ENCODE measurements at regions not wholly inside any gene's neighbourhood (a gene's known extent, or its start where the extent isn't known, plus 50 kb on each side); places are given as distances from the start of the nearest gene placed in this dataset.

DNA sequence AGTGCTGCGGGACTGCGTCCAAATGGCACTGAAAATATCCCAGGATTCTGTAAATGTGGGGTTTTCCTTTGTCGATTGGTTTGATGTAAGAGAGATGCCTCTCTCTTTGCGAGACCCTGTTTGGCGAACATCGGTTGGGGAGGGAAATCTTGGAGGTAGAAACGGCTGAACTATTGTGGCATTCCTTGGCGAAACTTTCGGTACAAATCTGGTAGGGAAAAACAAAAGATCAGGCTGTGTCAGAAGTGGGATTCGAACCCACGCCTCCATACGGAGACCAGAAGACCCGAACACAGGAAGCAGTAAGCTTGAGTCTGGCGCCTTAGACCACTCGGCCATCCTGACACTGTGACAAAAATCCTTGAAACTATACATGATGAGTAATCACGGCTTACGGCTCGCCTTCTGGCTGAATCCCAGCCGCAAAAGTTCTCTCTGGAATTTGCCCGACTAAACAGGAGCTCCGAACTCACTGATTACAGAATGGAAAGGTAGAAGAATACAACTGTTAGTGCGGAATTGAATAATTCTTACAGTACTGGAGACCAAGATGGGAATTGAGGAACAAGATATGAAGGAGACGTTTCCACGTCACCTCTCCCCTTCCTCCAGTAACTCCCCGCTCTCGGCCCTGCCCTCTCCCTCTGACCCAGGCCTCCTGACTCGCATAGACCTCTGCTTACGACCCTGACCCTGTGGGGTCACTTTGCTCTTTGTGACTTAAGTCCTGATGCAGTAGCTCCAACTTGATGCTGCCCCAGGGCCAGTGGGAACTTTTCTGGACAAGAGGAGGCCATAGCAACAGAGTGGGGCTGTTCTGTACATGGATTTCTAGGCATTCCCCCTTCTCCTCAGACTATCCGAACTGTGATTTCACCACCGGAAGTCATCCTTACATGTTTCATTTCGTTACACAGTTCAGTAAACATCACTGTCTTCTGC lies 132.8 kb upstream of the ZNF184 start:
- no peak for DNase-seq (ENCODE audit: low read depth)
- TF ChIP-seq MAX (IDR thresholded peaks at IDR 0.05; ENCODE audit: low read depth, low read length) = no peak
- no peak for TF ChIP-seq POLR2A (IDR thresholded peaks at IDR 0.05; ENCODE audit: extremely low read depth, insufficient read length)
- TF ChIP-seq MYC (IDR thresholded peaks at IDR 0.05; ENCODE audit: low read depth, low read length) = no peak
- TF ChIP-seq, protein P1, sequence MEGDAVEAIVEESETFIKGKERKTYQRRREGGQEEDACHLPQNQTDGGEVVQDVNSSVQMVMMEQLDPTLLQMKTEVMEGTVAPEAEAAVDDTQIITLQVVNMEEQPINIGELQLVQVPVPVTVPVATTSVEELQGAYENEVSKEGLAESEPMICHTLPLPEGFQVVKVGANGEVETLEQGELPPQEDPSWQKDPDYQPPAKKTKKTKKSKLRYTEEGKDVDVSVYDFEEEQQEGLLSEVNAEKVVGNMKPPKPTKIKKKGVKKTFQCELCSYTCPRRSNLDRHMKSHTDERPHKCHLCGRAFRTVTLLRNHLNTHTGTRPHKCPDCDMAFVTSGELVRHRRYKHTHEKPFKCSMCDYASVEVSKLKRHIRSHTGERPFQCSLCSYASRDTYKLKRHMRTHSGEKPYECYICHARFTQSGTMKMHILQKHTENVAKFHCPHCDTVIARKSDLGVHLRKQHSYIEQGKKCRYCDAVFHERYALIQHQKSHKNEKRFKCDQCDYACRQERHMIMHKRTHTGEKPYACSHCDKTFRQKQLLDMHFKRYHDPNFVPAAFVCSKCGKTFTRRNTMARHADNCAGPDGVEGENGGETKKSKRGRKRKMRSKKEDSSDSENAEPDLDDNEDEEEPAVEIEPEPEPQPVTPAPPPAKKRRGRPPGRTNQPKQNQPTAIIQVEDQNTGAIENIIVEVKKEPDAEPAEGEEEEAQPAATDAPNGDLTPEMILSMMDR (IDR thresholded peaks at IDR 0.05; ENCODE audit: low read depth, low read length) = no peak
- H3K4me3 ChIP-seq (ENCODE audit: low read depth, low read length) = no peak overlapping the region

DNA sequence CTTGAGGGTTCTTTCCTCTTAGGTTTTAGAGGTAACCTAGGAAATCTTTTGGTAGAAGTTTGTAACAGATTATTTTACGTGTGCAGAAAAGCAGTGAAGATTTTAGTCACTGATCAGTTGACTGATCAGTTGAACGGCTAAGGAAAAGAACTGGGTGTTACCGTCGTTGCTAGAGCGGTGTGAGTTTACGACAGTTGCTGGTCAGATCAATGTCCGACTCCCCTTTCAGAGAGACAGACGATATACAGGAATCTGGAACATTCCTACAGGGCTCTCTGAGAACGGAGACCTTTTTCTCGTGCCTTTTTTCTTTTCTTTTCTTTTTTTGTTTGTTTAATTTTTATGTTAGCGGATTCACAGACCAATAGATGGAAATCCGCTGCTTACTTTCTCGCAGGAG lies 132.1 kb upstream of the ZNF184 start:
- no peak overlapping the region for H3K4me3 ChIP-seq (ENCODE audit: low read depth, low read length)
- TF ChIP-seq MYC (IDR thresholded peaks at IDR 0.05; ENCODE audit: low read depth, low read length) (no peak), MAX (IDR thresholded peaks at IDR 0.05; ENCODE audit: low read depth, low read length) (no peak), POLR2A (IDR thresholded peaks at IDR 0.05; ENCODE audit: extremely low read depth, insufficient read length) (no peak)
- TF ChIP-seq, protein P1 (IDR thresholded peaks at IDR 0.05; ENCODE audit: low read depth, low read length) = no peak
- DNase-seq (ENCODE audit: low read depth) = no peak

- peak overlapping the region; percentile 84 for H3K4me3 ChIP-seq (ENCODE audit: low read depth, low read length)
Measured at GRCh38 chr6:27601668-27602254, 128.9 kb upstream of the ZNF184 start.

GRCh38 chr6:27599859-27600532 lies 127.1 kb upstream of the ZNF184 start:
- peak overlapping the region; percentile 84 for H3K4me3 ChIP-seq (ENCODE audit: low read depth, low read length)
- TF ChIP-seq, protein P1 (IDR thresholded peaks at IDR 0.05; ENCODE audit: low read depth, low read length) = no peak
- no peak for TF ChIP-seq MYC (IDR thresholded peaks at IDR 0.05; ENCODE audit: low read depth, low read length)
- no peak for TF ChIP-seq POLR2A (IDR thresholded peaks at IDR 0.05; ENCODE audit: extremely low read depth, insufficient read length)
- TF ChIP-seq MAX (IDR thresholded peaks at IDR 0.05; ENCODE audit: low read depth, low read length) = no peak
- DNase-seq (ENCODE audit: low read depth) = peak; percentile 58

More at GRCh38 chr6:27601668-27602254, 128.9 kb upstream of the ZNF184 start:
- TF ChIP-seq POLR2A (IDR thresholded peaks at IDR 0.05; ENCODE audit: extremely low read depth, insufficient read length) = no peak
- TF ChIP-seq MAX (IDR thresholded peaks at IDR 0.05; ENCODE audit: low read depth, low read length) = no peak
- TF ChIP-seq, protein P1 (IDR thresholded peaks at IDR 0.05; ENCODE audit: low read depth, low read length) = no peak
- no peak for TF ChIP-seq MYC (IDR thresholded peaks at IDR 0.05; ENCODE audit: low read depth, low read length)
- peak; percentile 93 for DNase-seq (ENCODE audit: low read depth)

- H3K4me3 ChIP-seq (ENCODE audit: low read depth, low read length) = peak overlapping the region; percentile 41
- DNase-seq (ENCODE audit: low read depth) = peak; percentile 75
Measured at GRCh38 chr6:27597031-27597567, 124.2 kb upstream of the ZNF184 start.

All from NB4 (cell line).